GM19328 (cell line): ENCODE measurements at regions not wholly inside any gene's neighbourhood (a gene's known extent, or its start where the extent isn't known, plus 50 kb on each side); places are given as distances from the start of the nearest gene placed in this dataset.
"Not testable (repeated sequence)": the region's sequence is repeated elsewhere in the genome, so short reads cannot be mapped to it uniquely, and the experiment has no call there.

ENCODE experiments used
- ATAC-seq: cut with Tn5 transposase; IDR thresholded peaks from one replicate; pipeline ENCODE4 v1.9.1; 2021; ENCODE audit warnings: mild to moderate bottlenecking, moderate library complexity; ENCODE audit not compliant: unreplicated experiment

DNA sequence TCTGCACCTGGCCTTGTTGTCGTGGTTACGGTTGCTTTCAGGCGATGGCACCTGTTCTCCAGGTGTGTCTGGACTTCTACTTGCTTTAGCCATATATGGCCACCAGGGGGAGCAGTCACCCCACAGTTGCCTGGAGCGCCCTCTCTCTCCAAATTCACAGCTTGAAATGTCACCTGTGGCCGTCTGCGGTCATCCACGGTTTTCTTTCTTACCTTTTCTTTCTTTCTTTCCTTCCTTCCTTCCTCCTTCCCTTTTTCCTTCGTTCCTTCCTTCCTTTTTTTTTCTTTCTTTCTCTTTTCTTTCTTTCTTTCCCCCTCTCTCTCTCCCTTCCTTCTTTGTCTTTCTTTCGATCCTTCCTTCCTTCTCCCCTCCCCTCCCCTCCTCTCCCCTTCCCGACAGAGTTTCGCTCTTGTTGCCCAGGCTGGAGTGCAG, 150.5 kb upstream of the VKORC1L1 start:
- ATAC-seq, result peak; percentile 72

DNA sequence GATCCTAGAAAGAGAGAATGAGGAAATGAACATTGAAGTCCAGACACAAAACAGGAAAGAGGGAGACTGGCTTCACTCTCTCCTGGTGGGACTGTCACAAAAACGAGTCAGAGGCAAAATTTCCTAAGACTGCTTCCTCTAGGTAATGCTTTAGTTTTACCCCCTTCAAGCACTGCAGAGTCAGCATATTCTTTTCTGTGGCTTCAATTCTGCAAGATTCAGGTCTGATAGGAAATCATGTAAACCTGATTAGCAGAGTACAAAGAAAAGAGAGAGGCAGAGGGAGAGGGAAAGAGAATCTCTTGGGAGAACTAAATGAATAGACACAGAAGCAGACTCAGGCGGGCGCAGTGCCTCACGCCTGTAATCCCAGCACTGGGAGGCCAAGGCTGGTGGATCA, 145.7 kb upstream of the VKORC1L1 start:
- not testable (repeated sequence) for ATAC-seq

DNA sequence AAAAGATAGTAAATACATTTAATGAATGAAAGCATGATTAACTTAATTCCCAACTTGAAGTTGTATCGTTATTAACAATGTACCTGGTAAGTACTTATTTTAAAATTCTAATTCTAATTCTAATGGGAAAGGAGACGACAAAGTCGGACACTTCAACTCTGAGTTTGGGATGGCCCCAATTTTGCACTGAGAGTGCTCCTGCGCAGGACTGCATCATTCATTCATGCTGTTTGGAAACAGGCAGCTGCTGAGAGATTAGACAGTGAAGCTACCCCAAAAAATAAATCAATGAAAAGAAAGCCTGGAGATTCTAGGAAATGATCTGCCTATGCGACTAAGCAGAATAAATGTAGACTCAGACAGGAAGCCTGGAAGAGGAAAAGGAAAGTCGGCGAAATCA, 141.7 kb upstream of the VKORC1L1 start:
- no peak for ATAC-seq

DNA sequence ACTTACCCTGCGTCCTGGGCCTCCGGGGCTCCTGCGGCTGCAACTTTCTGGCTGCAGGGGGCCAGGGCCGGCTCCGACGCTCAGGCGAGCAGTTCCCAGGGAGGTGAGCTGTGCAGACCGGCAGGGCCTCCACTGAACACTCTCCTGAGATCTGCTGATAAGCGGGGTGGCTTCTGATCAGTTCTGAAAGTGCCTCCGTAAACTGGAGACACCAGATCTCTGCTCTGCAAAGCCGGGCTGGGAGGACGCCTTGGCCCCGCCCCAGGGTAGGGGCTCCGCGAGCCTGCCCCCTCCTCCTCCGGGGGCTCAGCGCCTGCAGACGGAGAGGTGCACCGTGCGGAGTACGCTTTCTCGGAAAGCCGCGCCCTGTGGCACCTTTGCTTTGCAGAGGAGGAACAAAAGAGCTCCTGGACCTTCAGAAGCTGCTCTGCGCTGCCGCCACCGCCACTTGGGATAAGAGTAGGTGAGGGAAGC, 141.3 kb upstream of the VKORC1L1 start:
- no peak for ATAC-seq

DNA sequence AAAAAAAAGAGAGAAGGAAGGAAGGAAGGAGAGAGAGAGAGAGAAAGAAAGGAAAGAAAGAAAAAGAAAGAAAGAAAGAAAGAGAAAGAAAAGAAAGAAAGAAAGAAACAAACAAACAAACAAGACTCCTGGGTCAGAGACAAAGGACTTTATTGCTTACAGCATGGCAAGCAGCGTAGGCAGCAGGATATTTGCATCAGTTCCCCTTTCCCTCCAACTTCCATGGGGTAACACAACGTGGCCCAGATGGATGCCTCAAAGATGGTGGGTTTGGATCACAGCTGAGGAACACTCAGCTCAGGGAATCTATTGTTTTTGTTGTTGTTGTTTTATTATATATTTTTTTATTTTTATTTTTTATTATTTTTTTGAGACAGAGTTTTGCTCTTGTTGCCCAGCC, 128.5 kb upstream of the VKORC1L1 start:
- ATAC-seq, result no peak

DNA sequence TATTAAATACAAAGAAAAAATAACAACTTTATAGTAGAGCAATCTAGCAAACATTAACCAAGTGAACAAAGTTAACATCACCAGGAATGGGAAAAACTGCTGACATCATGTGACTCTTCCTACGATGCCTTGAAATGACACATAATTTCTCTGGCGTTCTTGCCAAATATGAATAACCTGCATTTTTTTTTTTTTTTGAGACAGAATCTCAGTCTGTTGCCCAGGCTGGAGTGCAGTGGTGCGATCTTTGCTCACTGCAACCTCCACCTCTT, 126.5 kb upstream of the VKORC1L1 start:
- ATAC-seq, result no peak

DNA sequence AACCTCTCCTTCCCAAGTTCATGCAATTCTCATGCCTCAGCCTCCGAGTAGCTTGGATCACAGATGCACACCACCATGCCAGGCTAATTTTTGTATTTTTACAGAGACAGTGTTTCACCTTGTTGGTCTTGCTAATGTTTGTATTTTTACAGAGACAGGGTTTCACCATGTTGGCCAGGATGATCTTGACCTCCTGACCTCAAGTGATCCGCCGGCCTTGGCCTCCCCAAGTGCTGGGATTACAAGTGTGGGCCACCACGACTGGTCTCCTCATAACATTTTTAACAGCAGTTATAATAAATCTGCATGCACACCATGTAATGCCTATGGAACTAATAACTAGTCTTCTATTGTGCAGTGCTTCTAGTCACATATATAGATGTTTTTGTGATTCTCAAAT, 123.8 kb upstream of the VKORC1L1 start:
- no peak for ATAC-seq

DNA sequence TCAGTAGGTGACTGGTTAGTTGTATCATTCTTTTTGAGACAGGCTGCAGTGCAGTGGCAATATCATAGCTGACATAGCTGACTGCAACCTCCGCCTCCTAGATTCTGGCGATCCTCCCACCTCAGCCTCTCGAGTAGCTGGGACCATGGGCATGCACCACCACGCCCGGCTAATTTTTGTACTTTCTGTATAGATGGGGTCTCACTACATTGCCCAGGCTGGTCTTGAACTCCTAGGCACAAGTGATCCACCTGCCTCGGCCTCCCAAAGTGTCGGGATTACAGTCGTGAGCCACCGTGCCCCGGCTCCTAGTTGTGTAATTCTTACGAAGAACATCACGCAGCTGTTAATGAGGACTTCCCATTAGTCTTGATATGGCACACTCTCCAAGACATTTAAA, 123.4 kb upstream of the VKORC1L1 start:
- no peak for ATAC-seq

DNA sequence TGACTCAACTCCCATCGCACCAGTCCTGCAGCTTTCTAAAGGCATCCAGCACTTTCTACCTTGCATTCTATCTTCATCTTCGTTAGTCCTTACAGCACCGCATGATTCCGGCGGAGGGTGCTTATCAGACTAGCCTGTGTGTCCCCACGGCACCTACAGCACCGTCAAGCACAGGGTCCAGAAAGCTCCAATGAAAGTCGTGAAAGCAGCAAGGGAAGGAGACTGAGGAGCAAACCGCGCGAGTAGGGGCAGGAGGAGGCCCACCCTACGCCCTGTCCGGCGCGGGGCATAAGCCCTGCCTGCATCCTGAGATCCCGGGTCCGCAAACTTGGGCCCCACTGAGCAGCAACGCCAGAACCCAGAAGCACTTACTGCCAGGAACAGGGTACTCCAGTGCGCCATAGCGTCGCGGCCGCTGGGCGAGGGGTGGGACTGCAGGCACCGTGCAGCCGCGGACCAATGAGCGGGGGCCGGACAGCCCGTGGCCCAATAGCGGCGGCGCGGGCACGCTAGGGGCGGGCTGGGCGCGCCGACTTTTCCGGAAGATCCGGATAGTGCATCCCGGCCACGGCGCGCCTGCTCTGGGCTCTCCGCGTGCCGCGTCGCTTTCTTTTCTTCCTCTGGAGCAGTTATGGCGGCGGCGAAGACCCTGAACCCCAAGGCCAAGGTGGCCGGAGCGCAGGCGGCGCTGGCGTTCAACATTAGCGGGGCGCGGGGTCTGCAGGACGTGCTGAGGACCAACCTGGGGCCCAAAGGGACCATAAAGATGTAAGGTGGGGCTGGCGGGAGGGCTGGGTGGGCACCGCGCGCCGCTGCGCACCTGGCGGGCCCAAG, 122.1 kb upstream of the VKORC1L1 start:
- peak; percentile 100 for ATAC-seq

DNA sequence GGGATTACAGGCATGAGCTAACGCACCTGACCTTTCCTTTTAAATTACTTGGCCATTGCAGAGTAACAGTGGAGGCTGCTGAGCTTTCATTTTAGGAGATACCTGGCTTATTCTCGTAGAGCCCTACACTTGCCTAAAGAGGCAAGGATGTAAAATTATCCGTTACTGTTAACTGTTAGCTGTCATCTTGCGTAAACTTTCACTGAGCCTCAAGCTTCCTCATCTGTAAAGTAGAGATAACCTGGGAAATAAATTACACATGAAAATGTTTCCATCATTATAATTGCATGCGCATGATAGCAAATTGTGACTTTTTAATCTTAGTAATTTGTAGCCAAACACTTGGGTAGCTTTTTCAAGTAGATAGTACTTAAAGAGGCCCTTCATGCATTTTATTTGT, 118.8 kb upstream of the VKORC1L1 start:
- not testable (repeated sequence) for ATAC-seq

DNA sequence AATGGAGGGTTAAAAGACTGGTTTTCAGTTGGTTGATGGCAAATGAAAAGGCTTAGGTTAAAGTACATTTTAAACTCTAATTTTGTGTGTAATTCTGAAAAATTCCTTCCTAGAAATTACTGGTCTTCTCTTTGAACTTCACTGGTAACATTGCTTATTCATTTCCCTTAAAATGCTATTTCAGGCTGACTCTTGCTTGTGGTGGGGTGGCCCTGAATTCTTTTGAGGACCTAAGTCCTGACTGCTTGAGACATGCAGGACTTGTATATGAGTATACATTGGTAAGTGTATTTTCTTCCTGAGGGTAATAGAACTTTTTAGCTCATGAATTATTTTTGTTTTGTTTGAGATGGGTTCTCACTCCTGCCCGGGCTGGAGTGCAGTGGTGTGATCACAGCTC, 113.9 kb upstream of the VKORC1L1 start:
- ATAC-seq, result not testable (repeated sequence)

DNA sequence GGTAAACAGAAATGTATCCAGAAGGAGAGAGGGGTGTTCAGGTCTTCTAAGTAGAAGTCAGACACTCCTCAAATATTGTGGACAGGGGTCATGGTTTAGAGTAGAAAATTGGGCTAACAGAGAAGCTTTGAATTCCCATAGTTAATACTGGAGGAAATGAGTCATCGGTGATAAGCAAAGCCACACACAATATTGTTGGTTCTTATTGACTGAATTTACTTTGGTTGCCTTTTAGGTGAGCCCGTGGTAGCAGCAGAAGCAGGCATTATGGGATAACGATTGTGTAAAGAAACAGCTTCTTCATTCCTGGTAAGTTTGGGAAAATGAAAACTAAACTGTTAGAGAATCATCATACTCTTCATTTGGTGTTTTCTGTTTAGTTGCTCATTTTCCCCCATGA, 110.2 kb upstream of the VKORC1L1 start:
- ATAC-seq, result not testable (repeated sequence)

DNA sequence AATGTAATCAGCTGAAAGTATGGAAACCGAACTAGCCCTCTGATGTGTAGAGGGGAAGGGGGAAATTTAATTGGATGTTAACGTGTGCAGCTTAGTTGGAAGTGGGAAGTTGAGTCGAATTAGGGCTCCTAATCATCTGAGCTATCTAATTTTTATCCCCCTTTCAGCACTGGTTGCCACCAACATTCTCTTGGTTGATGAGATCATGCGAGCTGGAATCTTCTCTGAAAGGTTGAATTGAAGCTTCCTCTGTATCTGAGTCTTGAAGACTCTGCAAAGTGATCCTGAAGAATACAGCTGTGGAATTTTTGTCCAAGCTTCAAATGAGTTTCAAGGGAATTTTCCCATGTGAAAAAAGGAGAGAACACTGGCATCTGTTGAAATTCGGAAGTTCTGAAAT, 109.8 kb upstream of the VKORC1L1 start:
- not testable (repeated sequence) for ATAC-seq

DNA sequence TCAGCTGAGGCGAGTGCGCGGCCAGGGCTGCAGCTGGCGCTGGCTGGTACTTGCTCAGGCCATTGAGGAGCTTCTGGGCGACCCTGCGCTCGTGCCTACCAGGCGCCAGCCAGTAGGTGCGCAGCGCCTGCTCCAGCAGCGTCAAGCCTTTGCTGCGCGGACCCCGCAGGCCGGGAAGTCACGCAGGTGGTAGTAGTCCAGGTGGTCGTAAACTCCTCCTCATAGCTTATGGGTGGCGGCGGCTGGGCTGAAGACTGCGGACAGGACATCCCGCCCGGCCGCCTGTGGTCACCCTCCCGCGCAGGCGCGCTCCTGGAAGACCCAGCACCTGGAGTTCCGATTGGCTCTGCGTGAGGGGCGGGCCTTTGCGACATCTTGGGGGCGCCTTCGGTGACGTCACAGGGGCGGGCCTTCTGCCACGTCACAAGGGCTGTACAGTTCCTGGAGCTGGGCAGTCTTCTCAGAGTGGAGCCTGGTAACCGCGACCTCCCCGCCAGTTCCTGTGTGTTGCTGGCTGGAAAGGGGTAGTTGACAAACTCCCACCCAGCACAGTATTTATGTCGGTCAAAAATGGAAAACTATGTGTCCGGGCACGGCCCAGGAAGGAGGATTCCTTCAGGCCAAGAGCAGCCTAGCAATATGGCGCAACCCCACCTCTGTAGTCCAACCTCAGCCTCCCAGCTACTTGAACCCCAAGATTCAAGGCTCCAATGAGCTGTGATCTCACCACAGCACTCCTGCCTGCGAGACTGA, 102.2 kb upstream of the VKORC1L1 start:
- ATAC-seq, result peak; percentile 100

DNA sequence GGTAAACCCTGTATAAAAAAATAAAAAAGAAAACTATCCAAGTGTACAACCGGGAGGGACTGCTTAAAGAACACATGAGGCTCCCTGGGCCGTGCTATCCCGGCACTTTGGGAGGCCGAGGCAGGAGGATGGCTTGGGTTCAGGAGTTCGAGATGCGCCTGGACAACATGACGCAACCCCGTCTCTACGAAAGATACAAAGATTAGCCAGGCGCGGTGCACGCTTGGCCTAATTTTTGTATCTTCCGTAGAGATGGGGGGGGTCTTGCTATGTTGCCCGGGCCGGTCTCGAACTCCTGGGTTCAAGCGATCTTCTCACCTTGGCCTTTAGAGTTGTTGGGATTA, 101.7 kb upstream of the VKORC1L1 start:
- ATAC-seq, result not testable (repeated sequence)

DNA sequence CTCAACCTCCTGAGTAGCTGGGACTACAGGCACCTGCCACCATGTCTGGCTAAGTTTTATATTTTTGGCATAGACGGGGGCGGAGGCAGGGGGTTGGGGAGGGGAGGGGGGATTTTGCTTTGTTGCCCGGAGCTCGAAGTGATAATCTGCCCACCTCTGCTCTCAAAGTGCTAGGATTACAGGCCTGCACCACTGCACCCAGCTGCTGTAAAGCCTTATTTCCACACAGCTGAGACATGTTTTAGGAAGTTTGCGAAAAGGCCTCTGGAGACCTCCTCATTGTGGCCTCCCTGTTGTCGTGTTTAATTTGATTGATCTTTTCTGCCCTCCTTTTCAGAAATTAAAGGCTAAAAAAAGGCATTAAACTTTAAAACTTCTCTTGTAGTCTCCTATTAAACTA, 96.2 kb upstream of the VKORC1L1 start:
- ATAC-seq, result not testable (repeated sequence)

DNA sequence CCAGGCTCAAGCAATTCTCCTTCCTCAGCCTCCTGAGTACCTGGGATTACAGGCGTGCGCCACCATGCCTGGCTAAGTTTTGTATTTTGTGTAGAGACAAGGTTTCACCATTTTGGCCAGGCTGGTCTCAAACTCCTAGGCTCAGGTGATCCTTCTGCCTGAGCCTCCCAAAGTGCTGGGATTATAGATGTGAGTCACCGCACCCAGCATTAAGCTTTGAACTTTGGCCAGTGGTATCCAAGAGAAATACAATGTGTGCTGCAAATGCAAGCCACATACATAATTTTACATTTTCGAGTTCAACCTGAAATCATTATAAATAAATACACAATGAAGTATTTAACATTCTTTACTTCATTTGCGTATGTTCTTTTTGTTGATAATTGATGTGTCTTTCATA, 82.9 kb upstream of the VKORC1L1 start:
- ATAC-seq, result not testable (repeated sequence)

DNA sequence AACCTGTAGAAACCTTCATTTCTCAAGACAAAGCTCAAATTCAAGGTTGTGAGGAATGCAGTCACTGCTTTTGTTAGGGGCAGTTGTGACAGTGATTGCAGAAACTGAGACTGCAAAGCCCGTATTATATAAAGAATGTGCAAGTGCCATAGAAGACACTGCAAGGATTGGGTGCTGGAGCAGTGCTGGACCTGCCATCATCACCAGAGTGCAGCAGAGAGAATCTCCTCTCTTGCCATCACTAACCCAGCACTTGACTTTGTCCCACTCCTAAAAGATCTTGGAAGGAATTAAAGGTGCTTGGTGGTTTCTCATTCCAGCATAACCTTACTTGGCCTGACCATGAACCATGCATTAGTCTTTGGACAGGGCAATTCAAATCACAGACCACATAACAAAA, 81.1 kb upstream of the VKORC1L1 start:
- ATAC-seq, result not testable (repeated sequence)

DNA sequence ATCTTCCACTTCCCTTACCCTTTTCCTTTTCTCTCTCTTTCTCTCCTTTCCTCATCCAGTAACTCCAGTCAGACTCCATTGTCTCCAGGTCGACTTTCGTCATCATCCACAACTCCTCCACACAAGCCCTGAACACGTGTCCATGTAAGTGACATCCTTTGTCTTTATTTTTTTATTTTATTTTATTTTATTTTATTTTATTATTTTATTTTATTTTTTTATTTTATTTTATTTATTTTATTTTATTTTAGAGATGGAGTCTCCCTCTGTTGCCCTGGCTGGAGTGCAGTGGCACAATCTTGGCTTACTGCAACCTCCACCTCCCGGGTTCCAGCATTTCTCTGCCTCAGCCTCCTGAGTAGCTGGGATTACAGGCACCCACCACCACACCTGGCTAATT, 80.1 kb upstream of the VKORC1L1 start:
- ATAC-seq, result not testable (repeated sequence)

DNA sequence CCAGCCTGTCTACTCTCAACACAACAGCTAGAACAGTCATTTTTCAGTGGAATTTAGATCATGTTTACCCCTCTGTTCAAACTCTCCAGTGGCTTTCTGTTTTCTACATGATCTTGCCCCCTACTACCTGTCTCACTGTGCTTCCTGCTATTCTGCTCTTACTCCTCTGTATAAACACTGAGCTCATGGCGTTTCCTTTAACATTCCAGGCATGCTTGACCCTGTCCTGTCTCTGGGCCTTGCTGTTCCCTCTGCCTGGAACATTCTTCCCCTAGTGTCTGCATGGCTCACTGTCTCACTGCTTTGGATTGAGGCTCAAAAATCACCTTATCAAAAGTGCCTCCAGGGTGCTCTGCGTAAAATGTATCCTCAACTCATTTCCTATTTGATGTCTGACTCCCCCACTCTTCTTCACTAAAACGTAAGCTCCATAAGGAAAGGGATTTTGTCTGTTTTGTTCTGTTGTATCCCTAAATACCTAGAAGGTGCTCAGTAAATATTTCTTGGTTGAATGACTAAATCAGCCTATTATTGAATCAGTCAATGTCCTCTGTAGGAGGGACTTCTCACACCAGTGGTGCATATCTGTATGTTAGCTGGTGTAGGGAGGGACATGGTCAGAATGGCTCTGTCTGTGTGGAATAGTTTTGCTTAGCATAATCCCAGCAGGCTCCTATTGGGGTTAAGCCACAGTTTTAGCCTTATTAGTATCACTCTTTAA, 78.0 kb upstream of the VKORC1L1 start:
- not testable (repeated sequence) for ATAC-seq

DNA sequence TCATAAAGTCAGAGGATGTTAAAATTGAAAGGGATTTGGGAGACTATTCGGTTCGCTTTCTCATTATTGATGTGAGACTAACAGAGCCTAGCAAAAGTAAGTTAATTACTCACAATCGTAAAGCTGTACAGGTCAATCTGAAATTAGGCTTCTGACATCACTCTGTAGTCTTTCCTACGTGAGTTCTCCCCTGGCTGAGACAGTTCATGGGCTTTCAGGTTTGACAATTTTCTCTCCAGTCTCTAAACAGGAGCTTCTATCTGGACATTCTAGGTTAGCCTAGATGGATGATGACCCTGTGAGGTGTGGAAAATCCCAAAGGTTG, 77.5 kb upstream of the VKORC1L1 start:
- ATAC-seq, result not testable (repeated sequence)

DNA sequence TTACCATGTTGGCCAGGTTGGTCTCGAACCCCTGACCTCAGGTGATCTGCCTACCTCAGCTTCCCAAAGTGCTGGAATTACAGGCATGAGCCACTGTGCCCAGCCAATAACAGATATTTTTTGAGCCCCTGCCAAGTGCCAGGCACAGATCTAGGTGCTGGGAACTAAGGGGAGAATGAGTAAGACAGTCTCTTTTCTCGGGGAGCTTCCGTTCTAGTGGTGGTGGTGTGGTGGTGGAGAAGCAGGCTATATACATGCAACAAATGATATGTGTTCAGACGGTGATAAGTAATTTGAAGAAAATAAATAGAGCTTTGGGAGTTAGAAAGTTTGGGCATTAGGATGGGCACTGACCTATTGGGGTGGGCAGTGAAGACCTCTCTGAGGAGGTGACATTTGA, 76.7 kb upstream of the VKORC1L1 start:
- ATAC-seq, result no peak
